ENCODE measurements at regions not wholly inside any gene's neighbourhood (a gene's known extent, or its start where the extent isn't known, plus 50 kb on each side); places are given as distances from the start of the nearest gene placed in this dataset.

- TF ChIP-seq CHD7 (IDR thresholded peaks at IDR 0.05; ENCODE audit: insufficient replicate concordance, low read length): no peak
- no peak for TF ChIP-seq SIN3A (conservative IDR thresholded peaks at IDR 0.05 in 1 of 2, IDR thresholded peaks at IDR 0.05 in 1 of 2; ENCODE audit: low read depth in 1 of 2, low read length in 2 of 2)
- TF ChIP-seq TCF12 (IDR thresholded peaks at IDR 0.05; ENCODE audit: low read depth, low read length): no peak
- no peak for TF ChIP-seq SP1 (IDR thresholded peaks at IDR 0.05; ENCODE audit: low read depth, low read length)
- no peak for TF ChIP-seq POLR2AphosphoS5 (IDR thresholded peaks at IDR 0.05; ENCODE audit: low read depth, low read length)
- no peak for TF ChIP-seq CTCF (IDR thresholded peaks at IDR 0.05; ENCODE audit: control extremely low read depth in 1 of 3, insufficient read depth in 1 of 3, low read depth in 1 of 3, low read length in 3 of 3)
- no peak for TF ChIP-seq JUN (IDR thresholded peaks at IDR 0.05; ENCODE audit: low read depth, low read length)
- TF ChIP-seq CTBP2 (IDR thresholded peaks at IDR 0.05; ENCODE audit: borderline replicate concordance, insufficient read depth, insufficient read length, low read length): no peak
- TF ChIP-seq EGR1 (IDR thresholded peaks at IDR 0.05; ENCODE audit: borderline replicate concordance, low read depth, low read length): no peak
- TF ChIP-seq KDM4A (IDR thresholded peaks at IDR 0.05; ENCODE audit: low read depth, low read length, severe bottlenecking): no peak
Observed at GRCh38 chr1:168441745-168442144, 102.1 kb downstream of the XCL2 start (continued).

All from H1 (cell line).